ENCODE measurements at regions not wholly inside any gene's neighbourhood (a gene's known extent, or its start where the extent isn't known, plus 50 kb on each side); places are given as distances from the start of the nearest gene placed in this dataset.
"Not testable (repeated sequence)": the region's sequence is repeated elsewhere in the genome, so short reads cannot be mapped to it uniquely, and the experiment has no call there.

GRCh38 chr5:1651250-1651649 is 127.5 kb upstream of the LPCAT1 start:
- DNase-seq, result no peak

- no peak for DNase-seq
Measured at GRCh38 chr5:1649554-1649953, 125.8 kb upstream of the LPCAT1 start.

- no peak for DNase-seq
Measured at GRCh38 chr5:1648806-1649205, 125.0 kb upstream of the LPCAT1 start.

GRCh38 chr5:1647580-1647979 is 123.8 kb upstream of the LPCAT1 start:
- no peak for DNase-seq

GRCh38 chr5:1644810-1645571 is 121.2 kb upstream of the LPCAT1 start:
- peak; percentile 74 for DNase-seq

- not testable (repeated sequence) for DNase-seq
Measured at GRCh38 chr5:1644393-1644809, 120.6 kb upstream of the LPCAT1 start.

- no peak for DNase-seq
Measured at GRCh38 chr5:1643651-1644392, 120.1 kb upstream of the LPCAT1 start.

- DNase-seq, result no peak
Measured at GRCh38 chr5:1642621-1643061, 118.9 kb upstream of the LPCAT1 start.

GRCh38 chr5:1642221-1642620 is 118.5 kb upstream of the LPCAT1 start:
- DNase-seq, result no peak

GRCh38 chr5:1641560-1642166 is 117.9 kb upstream of the LPCAT1 start:
- DNase-seq, result peak; percentile 81

GRCh38 chr5:1641041-1641440 is 117.3 kb upstream of the LPCAT1 start:
- no peak for DNase-seq

GRCh38 chr5:1640421-1640881 is 116.7 kb upstream of the LPCAT1 start:
- DNase-seq, result no peak

GRCh38 chr5:1639757-1640156 is 116.0 kb upstream of the LPCAT1 start:
- DNase-seq, result no peak

GRCh38 chr5:1638658-1639400 is 115.1 kb upstream of the LPCAT1 start:
- DNase-seq, result no peak

- DNase-seq, result no peak
Measured at GRCh38 chr5:1637639-1638481, 114.1 kb upstream of the LPCAT1 start.

- no peak for DNase-seq
Measured at GRCh38 chr5:1636981-1637638, 113.3 kb upstream of the LPCAT1 start.

GRCh38 chr5:1636208-1636770 is 112.5 kb upstream of the LPCAT1 start:
- not testable (repeated sequence) for DNase-seq

- not testable (repeated sequence) for DNase-seq
Measured at GRCh38 chr5:1635477-1635876, 111.7 kb upstream of the LPCAT1 start.

- no peak for DNase-seq
Measured at GRCh38 chr5:1634337-1634661, 110.5 kb upstream of the LPCAT1 start.

- DNase-seq, result peak; percentile 56
Measured at GRCh38 chr5:1633605-1634336, 110.0 kb upstream of the LPCAT1 start.

GRCh38 chr5:1631004-1631403 is 107.2 kb upstream of the LPCAT1 start:
- DNase-seq, result not testable (repeated sequence)
